GM19240 (cell line): ENCODE measurements at regions not wholly inside any gene's neighbourhood (a gene's known extent, or its start where the extent isn't known, plus 50 kb on each side); places are given as distances from the start of the nearest gene placed in this dataset.
"Not testable (repeated sequence)": the region's sequence is repeated elsewhere in the genome, so short reads cannot be mapped to it uniquely, and the experiment has no call there.

ENCODE experiments used
- DNase-seq: peaks from one replicate; pipeline ENCODE4 v3.0.0; 2011; ENCODE audit warnings: low spot score; ENCODE audit not compliant: insufficient read length

- DNase-seq = not testable (repeated sequence)
These were observed 61.1 kb downstream of the DEFB131A start for GRCh38 chr4:9505341-9505740.

DNA sequence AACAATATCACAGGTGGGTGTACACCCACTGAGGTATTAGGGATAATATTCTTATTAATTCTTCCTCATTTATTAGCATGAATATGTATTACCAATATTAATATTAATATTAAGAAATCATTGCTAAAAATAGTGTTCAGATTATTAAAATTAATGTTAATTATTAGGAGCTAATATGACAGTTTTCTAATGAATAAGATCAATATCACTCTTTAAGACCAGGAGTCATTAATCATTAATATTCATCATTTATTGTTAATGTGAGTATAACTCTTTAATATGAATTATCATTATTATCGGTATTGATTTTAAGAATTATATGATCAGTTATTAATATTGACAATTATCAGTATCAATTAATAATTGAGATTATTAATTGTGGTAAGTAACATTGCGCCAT, 62.5 kb downstream of the DEFB131A start:
- DNase-seq = not testable (repeated sequence)

DNA sequence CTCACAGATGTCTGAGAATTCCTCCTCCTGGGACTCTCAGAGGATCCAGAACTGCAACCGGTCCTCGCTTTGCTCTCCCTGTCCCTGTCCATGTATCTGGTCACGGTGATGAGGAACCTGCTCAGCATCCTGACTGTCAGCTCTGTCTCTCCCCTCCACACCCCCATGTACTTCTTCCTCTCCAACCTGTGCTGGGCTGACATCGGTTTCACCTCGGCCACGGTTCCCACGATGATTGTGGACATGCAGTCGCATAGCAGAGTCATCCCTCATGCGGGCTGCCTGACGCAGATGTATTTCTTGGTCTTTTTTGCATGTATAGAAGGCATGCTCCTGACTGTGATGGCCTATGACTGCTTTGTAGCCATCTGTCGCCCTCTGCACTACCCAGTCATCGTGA, 68.7 kb downstream of the DEFB131A start:
- DNase-seq = not testable (repeated sequence)

GRCh38 chr4:9519631-9520030, 75.4 kb downstream of the DEFB131A start:
- not testable (repeated sequence) for DNase-seq

- DNase-seq = not testable (repeated sequence)
These were observed 78.7 kb downstream of the DEFB131A start for GRCh38 chr4:9522903-9523302.

GRCh38 chr4:9524406-9524805, 80.2 kb downstream of the DEFB131A start:
- not testable (repeated sequence) for DNase-seq

GRCh38 chr4:9532134-9532862, 88.1 kb downstream of the DEFB131A start:
- peak; percentile 44 for DNase-seq

DNA sequence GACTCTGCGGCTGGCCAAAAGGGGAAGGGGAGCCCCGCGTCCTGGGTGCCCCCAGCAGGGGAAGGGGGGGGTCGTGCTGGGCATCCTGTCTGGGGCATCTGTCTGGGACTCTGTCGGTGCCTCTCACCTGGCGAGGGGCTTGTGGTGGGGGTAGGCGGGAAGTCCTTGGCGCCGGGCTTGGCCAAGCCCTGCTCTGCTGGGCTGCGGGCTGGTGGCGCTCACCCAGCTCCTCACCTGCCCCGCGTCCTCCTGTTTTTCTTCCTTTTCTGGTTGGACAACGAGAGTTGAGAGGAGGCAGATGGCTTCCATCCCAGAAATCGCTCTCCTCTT, 88.6 kb downstream of the DEFB131A start:
- not testable (repeated sequence) for DNase-seq

- DNase-seq = not testable (repeated sequence)
These were observed 92.9 kb downstream of the DEFB131A start for GRCh38 chr4:9537101-9537500.

DNA sequence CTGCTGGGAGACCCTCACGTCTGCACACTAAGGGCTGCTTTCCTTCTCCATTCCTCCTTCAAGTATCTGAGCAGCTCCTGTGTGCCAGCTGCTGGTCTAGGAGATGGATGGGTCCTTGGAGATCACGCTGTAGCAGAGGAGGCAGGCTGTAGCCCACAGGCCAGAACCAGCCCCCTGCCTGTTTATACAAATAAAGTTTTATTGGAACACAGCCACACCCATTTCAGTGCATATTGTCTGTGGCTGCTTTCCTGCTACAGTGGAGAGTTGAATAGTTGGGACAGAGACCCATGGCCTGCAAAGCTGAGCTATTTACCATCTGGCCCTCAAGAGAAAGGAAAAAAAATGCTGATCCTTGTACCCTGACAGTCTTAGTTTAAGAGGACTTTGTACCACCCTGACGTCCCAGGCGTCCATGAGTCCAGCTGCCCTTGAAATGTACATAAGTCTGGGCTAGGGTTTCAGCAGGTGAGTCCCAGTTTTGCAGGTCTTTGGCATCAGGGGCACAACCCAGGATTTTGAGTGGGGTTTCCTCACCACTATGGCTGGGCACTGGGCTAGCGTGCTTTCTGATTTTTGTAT, 95.8 kb downstream of the DEFB131A start:
- not testable (repeated sequence) for DNase-seq

DNA sequence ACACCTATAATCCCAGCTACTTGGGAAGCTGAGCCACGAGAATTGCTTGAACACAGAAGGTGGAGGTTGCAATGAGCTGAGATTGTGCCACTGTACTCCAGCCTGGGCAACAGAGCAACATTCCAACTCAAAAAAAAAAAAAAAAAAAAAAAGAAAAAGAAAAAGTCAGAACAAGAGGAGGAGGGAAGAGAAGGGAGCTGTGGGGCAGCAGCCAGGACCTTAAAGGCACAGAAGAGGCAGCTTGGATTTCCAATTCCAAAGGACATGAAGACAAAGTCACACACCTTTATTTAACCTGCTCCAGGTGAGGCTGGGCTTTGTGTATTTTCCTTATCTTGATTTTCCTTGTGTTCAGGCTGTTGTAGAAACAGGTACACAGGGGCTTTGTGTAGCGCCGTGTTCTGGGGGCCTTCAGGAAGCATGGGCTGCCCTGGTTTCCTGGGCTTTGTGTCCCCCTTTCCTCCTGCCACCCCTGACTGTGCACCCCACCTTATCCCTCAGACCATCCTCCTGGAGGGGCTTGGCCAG, 97.2 kb downstream of the DEFB131A start:
- DNase-seq = not testable (repeated sequence)

GRCh38 chr4:9544851-9545250, 100.6 kb downstream of the DEFB131A start:
- not testable (repeated sequence) for DNase-seq

DNA sequence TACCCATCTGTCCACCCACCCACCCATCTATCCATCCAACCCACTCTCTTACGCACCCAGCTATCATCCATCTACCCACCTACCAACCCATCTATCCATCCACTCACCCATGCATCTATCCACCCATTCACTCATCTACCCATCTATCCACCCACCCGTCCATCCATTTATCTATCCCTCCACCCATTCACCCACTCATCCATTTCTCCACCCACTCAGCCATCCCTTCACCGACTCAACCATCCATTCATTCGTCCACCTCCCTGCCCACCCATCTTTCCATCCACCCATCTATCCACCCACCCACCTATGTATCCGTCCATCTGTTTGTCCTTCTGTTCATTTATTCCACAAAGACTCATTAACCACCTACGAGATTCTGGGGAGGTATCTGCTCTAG, 103.3 kb downstream of the DEFB131A start:
- DNase-seq = not testable (repeated sequence)

DNA sequence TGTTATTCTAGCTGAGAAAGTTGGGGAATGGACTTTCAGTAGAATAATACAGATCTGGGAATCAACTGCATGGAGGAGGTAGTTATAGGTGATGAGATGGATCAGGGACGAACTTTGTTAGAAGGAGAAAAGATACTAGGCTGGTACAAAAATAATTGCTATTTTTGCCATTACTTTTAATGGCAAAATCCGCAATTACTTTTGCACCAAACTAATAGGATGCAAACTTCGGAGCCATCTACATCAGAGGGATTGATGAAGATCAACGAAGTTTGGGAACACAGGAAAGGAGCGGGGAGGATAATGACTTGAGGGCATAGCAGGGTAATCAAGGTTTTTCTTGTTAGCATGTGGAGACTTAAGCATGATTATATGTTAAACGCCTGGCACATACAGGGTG, 111.9 kb downstream of the DEFB131A start:
- DNase-seq = not testable (repeated sequence)

GRCh38 chr4:9577869-9578268, 133.7 kb downstream of the DEFB131A start:
- DNase-seq = not testable (repeated sequence)

DNA sequence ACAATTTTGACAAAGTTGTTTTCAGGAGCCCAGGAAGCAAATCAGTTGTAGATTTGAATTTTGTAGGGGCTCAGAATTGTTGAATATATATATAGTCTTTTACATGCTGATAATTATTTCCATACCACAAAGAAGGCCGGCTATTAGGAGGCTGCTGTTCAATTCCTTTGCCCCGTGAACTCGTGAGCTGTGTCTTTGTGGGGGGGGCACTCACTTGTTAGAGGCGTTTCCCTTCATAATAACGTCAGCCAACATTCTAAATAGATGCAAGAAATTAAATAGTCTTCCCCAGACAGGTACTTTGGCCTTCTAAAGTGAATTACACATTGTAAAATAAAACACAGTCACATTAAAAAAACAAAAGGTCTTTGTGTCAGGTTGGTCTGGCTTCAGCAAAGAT, 138.7 kb downstream of the DEFB131A start:
- DNase-seq = not testable (repeated sequence)

- no peak for DNase-seq
These were observed 147.8 kb downstream of the DEFB131A start for GRCh38 chr4:9592010-9592409.

DNA sequence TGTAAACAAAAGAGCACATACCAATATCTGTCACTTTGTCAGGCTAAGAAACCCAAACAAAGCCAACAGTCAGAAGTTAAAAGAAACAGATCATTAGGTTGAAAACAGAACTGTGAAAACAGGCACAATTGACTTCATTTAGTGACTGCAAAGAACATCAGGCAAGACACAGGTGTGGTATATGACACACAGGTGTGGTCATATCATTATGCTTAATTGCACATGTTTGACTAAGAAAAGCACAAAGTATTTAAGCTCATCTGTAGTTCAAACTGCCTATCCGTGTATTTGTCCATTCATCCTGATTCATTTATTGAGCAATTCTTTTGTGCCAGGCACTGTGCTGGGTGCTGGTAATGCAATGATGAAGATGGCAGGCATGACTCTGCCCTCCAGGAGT, 150.7 kb downstream of the DEFB131A start:
- no peak for DNase-seq

DNA sequence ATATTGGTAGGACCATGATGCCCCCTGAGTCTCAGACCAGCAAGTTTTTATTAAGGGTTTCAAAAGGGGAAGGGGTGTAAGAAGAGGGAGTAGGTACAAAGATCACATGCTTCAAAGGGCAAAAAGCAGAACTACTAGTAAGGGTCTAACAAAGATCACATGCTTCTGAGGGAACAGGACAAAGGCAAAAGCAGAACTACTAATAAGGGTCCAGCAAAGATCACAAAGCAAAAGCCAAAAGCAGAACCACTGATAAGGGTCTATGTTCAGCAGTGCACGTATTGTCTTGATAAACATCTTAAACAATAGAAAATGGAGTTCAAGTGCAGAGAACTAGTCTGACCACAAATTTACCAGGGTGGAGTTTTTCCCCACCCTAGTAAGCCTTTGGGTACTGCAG, 151.3 kb downstream of the DEFB131A start:
- DNase-seq = not testable (repeated sequence)

GRCh38 chr4:9599266-9599665, 155.1 kb downstream of the DEFB131A start:
- no peak for DNase-seq

DNA sequence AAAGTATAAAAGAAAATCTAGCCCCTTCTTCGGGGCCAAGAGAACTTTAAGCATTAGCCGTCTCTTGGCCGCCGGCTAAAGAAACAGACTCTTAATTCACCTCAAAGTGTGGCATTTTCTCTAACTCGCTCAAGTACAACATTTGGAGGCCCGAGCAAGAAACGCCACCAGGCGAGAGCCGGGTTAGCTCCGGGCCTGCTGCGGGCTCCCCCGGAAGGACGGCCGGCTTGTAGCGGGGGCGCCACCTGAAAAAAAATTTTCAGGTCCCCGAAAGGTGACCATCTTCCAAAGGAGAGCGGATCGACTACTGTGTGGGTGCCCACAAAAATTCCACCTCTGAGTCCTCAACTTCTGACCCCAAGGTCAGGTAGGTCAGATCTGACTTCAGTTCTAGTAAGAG, 156.0 kb downstream of the DEFB131A start:
- no peak for DNase-seq

GRCh38 chr4:9602389-9602914, 158.2 kb downstream of the DEFB131A start:
- DNase-seq = no peak
